Neural cell (in vitro differentiated cells): ENCODE measurements at regions not wholly inside any gene's neighbourhood (a gene's known extent, or its start where the extent isn't known, plus 50 kb on each side); places are given as distances from the start of the nearest gene placed in this dataset.

Source experiments
- H2AFZ ChIP-seq: fragments of 200-600, 300-800 bp; sonication (generic), shearing (Covaris generic); 2 replicates; pipeline ENCODE4 v1.6.0; 2014; ENCODE audit warnings: low read depth, mild to moderate bottlenecking, antibody characterized with exemption, low read length, moderate library complexity
- H3F3A ChIP-seq: fragments of 200-600 bp; shearing (Covaris generic); 2 replicates; pipeline ENCODE4 v1.6.1; 2016; ENCODE audit warnings: mild to moderate bottlenecking, moderate library complexity, mixed read lengths, antibody characterized with exemption, low read length; ENCODE audit not compliant: insufficient read depth, poor library complexity, severe bottlenecking
- H3K27ac ChIP-seq: fragments of 200-600, 300-800 bp; sonication (generic), shearing (Covaris generic); 2 replicates; pipeline ENCODE4 v1.5.1; 2014; ENCODE audit warnings: mild to moderate bottlenecking, low read length, moderate library complexity
- H3K27me3 ChIP-seq: fragments of 300-800, 200-600 bp; sonication (generic), shearing (Covaris generic); 2 replicates; pipeline ENCODE4 v1.6.0; 2014; ENCODE audit warnings: mild to moderate bottlenecking, low read depth, low read length, moderate library complexity; ENCODE audit not compliant: insufficient read depth
- H3K36me3 ChIP-seq: fragments of 300-800, 200-600 bp; sonication (generic), shearing (Covaris generic); 2 replicates; pipeline ENCODE4 v1.5.1; 2014; ENCODE audit warnings: mild to moderate bottlenecking, antibody characterized with exemption, low read length, moderate library complexity; ENCODE audit not compliant: insufficient read depth
- H3K4me2 ChIP-seq: fragments of 300-800, 200-600 bp; sonication (generic), shearing (Covaris generic); 2 replicates; pipeline ENCODE4 v1.6.0; 2014; ENCODE audit warnings: mild to moderate bottlenecking, low read length
- H3K4me3 ChIP-seq: fragments of 300-800, 200-600 bp; sonication (generic), shearing (Covaris generic); 2 replicates; pipeline ENCODE4 v1.5.1; 2014; ENCODE audit warnings: mild to moderate bottlenecking, low read length, moderate library complexity
- H3K79me2 ChIP-seq: fragments of 200-600 bp; shearing (Covaris generic); replicated peaks from 2 replicates; pipeline ENCODE4 v1.6.0; 2014; ENCODE audit warnings: mild to moderate bottlenecking, low read length, moderate library complexity; ENCODE audit not compliant: insufficient read depth
- H3K9ac ChIP-seq: fragments of 300-800, 200-600 bp; sonication (generic), shearing (Covaris generic); 2 replicates; pipeline ENCODE4 v1.6.1; 2016; ENCODE audit warnings: mild to moderate bottlenecking, low read length, mixed read lengths
- H3K9me2 ChIP-seq: fragments of 200-600 bp; shearing (Covaris generic); 2 replicates; pipeline ENCODE4 v1.6.1; 2016; ENCODE audit warnings: mild to moderate bottlenecking, low read length, mixed read lengths; ENCODE audit not compliant: insufficient read depth
- H3K9me3 ChIP-seq: fragments of 200-600, 300-800 bp; sonication (generic), shearing (Covaris generic); 2 replicates; pipeline ENCODE4 v1.6.1; 2016; ENCODE audit warnings: mild to moderate bottlenecking, mixed run types, low read length, moderate library complexity, mixed read lengths
- H4K20me1 ChIP-seq: fragments of 200-600 bp; shearing (Covaris generic); 2 replicates; pipeline ENCODE4 v1.6.1; 2016; ENCODE audit warnings: mild to moderate bottlenecking, mixed run types; ENCODE audit not compliant: insufficient read depth
- CTCF ChIP-seq: fragments of 450-650 bp; IDR thresholded peaks from 2 replicates; pipeline ENCODE4 v1.5.1; 2014; ENCODE audit warnings: antibody characterized with exemption, mild to moderate bottlenecking, moderate library complexity; ENCODE audit not compliant: poor library complexity, severe bottlenecking
- EP300 ChIP-seq: fragments of 450-650 bp; conservative IDR thresholded peaks from 2 replicates; pipeline ENCODE4 v1.6.1; 2014; ENCODE audit warnings: antibody characterized with exemption, mild to moderate bottlenecking, moderate library complexity; ENCODE audit not compliant: poor library complexity, severe bottlenecking
- EZH2 ChIP-seq: fragments of 200-600, 300-800 bp; shearing (Covaris generic), sonication (generic); IDR thresholded peaks from 2 replicates; pipeline ENCODE4 v1.6.1; 2014; ENCODE audit warnings: antibody characterized with exemption, low read length, borderline replicate concordance, mild to moderate bottlenecking; ENCODE audit not compliant: insufficient read depth, poor library complexity, severe bottlenecking
- MXI1 ChIP-seq: fragments of 450-650 bp; conservative IDR thresholded peaks from 2 replicates; pipeline ENCODE4 v1.6.1; 2014; ENCODE audit warnings: antibody characterized with exemption, mild to moderate bottlenecking; ENCODE audit not compliant: poor library complexity, severe bottlenecking
- POLR2AphosphoS5 ChIP-seq: IDR thresholded peaks from 2 replicates; pipeline ENCODE4 v1.6.1; 2012
- RAD21 ChIP-seq: fragments of 450-650 bp; conservative IDR thresholded peaks from 2 replicates; pipeline ENCODE4 v1.6.1; 2014; ENCODE audit warnings: antibody characterized with exemption, mild to moderate bottlenecking, moderate library complexity
- REST ChIP-seq: IDR thresholded peaks from 2 replicates; pipeline ENCODE4 v1.6.1; 2012; ENCODE audit warnings: borderline replicate concordance
- SMC3 ChIP-seq: fragments of 450-650 bp; conservative IDR thresholded peaks from 2 replicates; pipeline ENCODE4 v1.6.1; 2014; ENCODE audit warnings: antibody characterized with exemption, mild to moderate bottlenecking, moderate library complexity; ENCODE audit not compliant: poor library complexity
- TAF1 ChIP-seq: IDR thresholded peaks from 2 replicates; pipeline ENCODE4 v1.6.1; 2012; ENCODE audit warnings: low read depth

GRCh38 chr6:47168180-47168579, 126.0 kb upstream of the ADGRF1 start:
- H3K27me3 ChIP-seq: no peaks in the 10 kb centered on the region
- no peaks in the 10 kb centered on the region for H3K79me2 ChIP-seq
- no peak for TF ChIP-seq MXI1
- no peak for TF ChIP-seq RAD21
- TF ChIP-seq POLR2AphosphoS5: no peak
- TF ChIP-seq REST: no peak
- H3K27ac ChIP-seq: no peak overlapping the region
- H3K9ac ChIP-seq: no peak overlapping the region
- H4K20me1 ChIP-seq: no peaks in the 10 kb centered on the region
- H3K4me3 ChIP-seq: no peak overlapping the region
- H3K9me3 ChIP-seq: no peaks in the 10 kb centered on the region
- H3F3A ChIP-seq: no peaks in the 10 kb centered on the region
- no peaks in the 10 kb centered on the region for H3K36me3 ChIP-seq
- H2AFZ ChIP-seq: no peak overlapping the region
- no peaks in the 10 kb centered on the region for H3K9me2 ChIP-seq
- H3K4me2 ChIP-seq: no peak overlapping the region

DNA sequence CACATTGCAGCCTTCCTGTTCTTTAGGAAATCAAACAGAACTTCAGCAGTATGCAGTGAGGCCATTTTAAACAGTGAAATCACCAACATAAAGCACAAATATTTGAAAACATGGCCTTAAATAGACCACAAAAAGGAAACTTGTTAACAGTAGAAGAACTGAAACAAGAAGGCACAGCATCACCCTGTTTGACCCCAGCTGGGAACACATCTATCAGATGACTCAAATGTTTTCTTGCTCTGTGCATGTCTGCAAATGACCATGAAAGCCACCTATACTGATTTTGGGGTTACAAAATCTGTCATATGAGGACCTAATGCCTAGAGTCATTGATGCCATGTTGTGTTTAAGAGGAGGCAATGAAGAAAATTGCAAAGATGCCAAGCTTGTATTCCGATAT, 123.8 kb upstream of the ADGRF1 start:
- Histone ChIP-seq H3K36me3 (no peaks in the 10 kb centered on the region), H3K4me2 (no peak overlapping the region), H3K27me3 (no peaks in the 10 kb centered on the region), H3K9ac (no peak overlapping the region), H3K9me2 (no peaks in the 10 kb centered on the region), H3K27ac (no peak overlapping the region), H4K20me1 (no peaks in the 10 kb centered on the region), H3K4me3 (no peak overlapping the region), H3F3A (no peaks in the 10 kb centered on the region), H3K9me3 (no peaks in the 10 kb centered on the region), H2AFZ (no peak overlapping the region), H3K79me2 (no peaks in the 10 kb centered on the region)
- TF ChIP-seq CTCF: no peak
- no peak for TF ChIP-seq EP300
- TF ChIP-seq REST: no peak
- TF ChIP-seq TAF1: no peak
- TF ChIP-seq MXI1: no peak
- no peak for TF ChIP-seq RAD21
- no peak for TF ChIP-seq POLR2AphosphoS5
- TF ChIP-seq SMC3: no peak
- TF ChIP-seq EZH2: no peak
